ENCODE measurements at regions not wholly inside any gene's neighbourhood (a gene's known extent, or its start where the extent isn't known, plus 50 kb on each side); places are given as distances from the start of the nearest gene placed in this dataset.

DNA sequence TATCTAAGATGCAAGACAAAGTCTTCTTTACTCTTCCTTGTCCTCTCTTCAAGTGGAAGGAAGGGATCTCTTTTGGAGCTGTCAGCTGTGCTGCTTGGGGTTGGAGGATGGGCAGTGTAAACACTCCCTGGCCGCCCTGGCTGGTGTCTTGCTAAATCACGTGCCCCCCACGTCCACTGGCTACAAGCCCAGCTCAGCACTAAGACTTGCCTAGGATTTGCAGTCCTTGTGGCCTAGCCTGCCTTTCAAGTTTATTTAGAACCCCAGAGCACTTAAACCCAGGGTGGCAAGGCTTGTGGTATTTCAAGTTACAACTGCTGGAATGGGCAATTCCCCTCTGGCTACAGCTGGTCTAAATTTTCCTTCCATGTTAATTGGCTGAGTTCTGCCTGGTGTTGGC is 272.4 kb upstream of the MYO3A start:
- no peak for DNase-seq

- DNase-seq, result no peak
Measured at GRCh38 chr10:25666276-25666675, 267.8 kb upstream of the MYO3A start.

DNA sequence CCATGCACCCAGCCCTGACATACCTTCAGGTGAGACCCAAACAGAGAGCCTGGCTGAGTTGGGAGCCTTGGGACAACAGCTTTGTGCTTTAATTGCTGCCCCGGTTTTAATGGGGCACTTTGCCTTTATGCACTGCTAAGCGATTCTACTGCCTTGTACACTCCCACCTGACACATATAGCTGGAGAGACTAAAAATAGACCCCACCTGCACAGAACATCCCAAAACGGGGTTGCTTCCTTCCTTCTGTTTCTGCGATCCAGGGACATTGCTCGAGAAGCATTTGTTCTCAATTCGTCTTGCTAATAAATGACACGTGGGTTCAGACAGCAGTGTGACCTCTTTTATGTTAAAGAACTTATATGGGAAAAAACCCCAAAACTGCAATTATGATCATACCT is 258.8 kb upstream of the MYO3A start:
- DNase-seq, result no peak

GRCh38 chr10:25675615-25676014 is 258.4 kb upstream of the MYO3A start:
- DNase-seq, result no peak

DNA sequence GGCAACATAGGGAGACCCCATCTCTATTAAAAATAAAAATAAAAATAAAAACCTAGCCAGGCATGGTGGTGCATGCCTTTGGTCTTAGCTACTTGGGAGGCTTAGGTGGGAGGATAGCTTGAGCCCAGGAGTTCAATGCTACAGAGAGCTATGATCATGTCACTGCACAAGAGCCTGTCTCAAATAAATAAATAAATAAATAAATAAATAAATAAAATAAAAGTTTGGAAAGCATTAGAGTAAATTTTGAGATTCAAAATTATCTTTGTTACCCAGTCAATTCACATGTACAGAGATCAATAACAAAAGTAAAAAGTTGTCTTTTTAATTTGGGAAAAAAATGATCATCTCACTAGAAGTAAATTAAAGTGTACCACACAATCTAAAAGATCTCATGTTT is 255.8 kb upstream of the MYO3A start:
- no peak for DNase-seq

DNA sequence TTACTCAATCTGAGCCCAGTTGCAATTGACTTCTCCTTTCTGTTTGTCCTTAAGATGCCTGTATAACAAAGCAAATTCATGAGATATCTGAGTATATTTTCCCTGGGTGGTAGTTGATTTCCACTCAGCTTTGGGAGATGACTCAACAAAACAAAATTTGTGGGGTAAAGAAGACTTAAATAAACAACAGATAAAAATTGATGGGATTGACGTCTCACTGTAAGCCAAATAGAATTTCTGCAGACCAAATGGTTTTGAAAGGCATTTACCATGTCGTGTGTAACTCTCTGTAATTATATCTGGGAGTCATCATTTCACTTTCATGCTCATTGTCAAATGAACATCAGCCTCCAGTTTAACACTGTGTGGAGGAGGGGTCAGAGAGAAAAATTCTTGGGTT is 255.4 kb upstream of the MYO3A start:
- no peak for DNase-seq

GRCh38 chr10:25682203-25682851 is 251.7 kb upstream of the MYO3A start:
- no peak for DNase-seq

DNA sequence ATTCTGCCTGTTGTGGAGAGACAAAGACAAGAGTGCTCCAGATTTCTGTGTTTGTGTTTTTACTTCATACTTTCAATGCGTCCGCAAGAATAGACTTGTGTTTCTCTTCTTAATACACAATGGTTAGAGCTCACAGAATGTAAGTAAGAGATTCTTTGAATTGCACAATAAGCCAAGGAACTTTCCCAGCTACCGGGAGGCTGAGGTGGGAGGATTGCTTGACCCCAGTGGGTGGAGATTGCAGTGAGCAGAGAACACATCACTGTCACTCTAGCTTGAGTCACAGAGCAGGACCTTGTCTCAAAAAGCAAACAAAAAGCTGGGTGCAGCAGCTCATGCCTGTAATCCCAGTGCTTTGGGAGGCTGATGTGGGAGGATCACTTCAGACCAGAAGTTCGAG is 250.7 kb upstream of the MYO3A start:
- DNase-seq, result no peak

DNA sequence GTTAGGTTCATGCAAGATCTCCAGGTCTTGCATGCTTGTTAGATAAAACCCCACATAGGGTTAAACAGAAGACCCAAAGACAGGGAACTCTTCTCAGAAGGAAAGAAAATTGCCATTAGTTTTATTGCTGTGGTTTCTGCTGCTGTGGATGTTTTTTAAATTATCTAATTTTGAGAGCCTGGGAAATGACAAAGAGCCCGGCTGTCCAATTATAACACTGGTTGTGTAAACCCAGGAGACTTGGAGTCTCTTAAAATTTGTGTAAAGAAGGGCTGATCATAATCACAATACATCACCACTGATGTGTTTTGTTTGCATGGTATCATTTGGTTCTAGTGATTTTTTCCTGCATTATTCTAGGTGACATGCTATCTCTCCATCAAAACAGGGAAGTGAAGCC is 246.5 kb upstream of the MYO3A start:
- no peak for DNase-seq

DNA sequence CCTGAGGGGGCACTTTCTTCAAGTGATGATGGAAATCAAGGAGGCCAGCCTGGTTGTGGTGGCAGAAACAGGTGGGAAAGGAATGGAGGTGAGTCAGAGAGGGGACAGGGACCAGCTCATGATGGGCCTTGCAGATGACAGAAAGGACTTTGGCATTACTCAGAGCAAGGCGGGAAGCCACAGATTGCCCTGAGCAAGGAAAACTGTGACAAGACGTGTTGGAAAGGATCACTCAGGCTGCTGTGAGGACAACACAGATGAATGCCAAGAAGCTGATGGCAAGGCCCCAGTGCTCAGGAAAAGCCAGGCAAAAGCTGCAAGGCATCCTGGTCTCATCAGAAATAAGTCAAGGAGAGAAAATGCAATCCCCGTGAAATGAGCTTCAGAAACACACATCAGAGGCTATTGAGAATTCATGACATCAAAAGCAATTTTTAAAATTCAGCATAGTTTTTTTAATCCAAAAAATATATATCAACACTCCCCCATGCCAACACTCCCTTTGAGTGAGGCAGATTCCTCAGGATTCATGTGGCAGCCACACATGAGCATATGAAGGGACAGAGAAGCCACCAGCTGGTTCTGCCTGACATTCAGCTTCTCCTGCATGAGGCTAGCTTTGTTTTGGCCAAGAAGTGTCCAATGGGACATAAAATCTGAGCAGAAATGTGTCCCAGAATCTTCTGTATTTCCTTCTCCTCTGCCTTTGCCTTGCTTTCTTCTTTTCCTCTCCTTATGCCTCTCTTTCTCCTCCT is 244.5 kb upstream of the MYO3A start:
- DNase-seq, result no peak

GRCh38 chr10:25692761-25693160 is 241.3 kb upstream of the MYO3A start:
- DNase-seq, result no peak

DNA sequence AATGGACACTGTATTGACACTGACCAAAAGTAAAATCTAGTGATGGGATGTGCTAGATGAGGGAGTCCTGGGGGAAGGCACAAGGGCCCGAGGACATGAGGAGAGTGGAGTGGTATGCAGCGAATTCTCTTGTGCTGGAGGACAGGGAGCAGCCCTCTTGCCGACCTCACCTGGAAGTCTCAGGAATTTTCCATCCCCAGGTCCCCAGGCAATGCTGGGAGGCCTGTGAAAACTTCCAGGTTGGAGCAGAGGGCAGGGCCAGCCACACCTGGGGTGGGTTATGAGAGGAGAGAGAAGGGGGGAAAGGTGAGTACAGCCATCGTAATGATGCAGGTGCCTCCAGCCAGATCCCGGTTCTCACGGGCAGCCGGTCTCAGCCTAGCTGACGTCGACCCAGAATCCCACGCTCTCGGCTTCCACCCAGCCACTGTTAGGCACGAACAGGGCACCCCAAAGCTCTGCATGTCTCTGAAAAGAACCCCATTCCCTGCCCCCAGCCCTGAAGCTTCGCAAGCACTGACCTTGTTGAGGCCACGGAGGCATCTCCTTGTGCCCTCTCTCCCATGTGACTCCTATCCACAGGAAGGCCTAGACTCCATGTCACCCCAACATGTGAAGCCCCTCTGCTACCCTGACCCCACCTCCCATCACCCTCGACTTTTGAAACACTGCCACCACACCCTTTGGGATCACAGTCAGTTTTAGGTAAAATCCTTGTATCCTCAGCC is 239.7 kb upstream of the MYO3A start:
- no peak for DNase-seq

DNA sequence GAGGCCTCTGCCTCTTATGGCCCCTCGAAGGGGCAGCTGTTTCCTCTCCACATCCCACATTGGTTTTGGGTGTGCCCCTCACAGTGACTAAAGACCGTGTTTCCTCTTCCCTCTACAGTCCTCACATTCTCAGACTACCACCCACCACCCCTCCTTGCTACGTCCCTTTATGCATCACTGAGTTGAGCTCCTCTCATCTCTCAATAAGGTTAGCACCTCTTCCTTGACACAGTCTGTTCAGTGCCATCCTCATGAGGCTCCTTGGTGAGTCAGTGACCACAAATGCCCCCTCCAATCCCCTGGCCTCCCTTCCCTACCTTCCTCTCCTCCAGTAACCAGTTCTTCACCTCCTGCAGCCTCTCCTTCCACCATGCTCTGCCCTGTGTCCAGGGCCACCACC is 239.1 kb upstream of the MYO3A start:
- no peak for DNase-seq

GRCh38 chr10:25695586-25695985 is 238.4 kb upstream of the MYO3A start:
- no peak for DNase-seq

DNA sequence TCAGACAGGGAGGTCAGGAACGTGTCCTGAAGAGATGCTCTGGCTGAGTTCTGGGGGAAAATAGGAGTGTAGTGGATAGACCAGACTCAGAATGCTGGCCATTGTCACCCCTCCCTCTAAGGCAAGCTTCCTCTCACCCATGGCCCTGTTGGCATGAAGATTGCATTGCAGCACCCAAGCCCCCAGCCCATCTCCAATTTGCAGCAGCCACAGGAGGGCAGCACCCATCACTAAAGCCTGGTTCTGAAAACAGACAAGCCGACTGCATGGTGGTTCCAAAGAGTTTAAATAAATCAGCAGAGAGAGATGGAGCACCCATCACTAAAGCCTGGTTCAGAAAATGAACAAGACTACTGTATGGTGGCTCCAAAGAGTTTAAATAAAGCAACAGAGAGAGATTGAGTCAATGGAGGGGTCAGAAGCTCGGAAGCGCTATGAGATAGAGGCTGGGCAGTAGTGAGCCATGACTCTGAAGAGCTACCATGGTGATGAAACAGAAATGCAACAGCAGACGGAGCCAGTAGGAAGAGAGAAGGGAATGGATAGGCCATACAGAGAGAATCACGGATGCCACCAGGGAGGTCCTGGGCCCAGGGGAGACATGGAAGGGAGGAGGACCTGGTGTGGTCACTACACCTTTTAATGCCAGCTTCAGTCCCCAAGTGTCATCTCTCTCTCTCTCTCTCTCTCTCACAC is 237.9 kb upstream of the MYO3A start:
- no peak for DNase-seq

DNA sequence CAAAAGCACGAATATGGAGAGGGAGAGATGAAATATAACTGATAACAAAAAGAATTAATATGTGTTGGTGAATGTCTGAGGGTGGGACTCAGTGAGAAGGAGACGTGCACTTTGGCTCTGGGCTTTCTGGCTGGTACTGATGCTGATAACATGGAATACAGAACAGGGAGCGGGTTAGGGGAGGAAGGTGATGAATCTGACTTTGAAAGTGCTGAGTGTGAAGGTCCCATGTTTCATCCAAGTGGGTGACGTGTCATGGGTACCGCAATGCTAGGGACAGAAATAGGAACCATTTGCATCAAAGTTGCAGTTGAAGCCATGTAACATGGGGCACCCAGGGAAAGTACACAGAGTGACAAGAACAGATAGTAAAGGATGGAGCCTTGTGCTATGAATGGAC is 236.6 kb upstream of the MYO3A start:
- no peak for DNase-seq

- DNase-seq, result no peak
Measured at GRCh38 chr10:25698638-25699037, 235.4 kb upstream of the MYO3A start.

- DNase-seq, result no peak
Measured at GRCh38 chr10:25699631-25700030, 234.4 kb upstream of the MYO3A start.

DNA sequence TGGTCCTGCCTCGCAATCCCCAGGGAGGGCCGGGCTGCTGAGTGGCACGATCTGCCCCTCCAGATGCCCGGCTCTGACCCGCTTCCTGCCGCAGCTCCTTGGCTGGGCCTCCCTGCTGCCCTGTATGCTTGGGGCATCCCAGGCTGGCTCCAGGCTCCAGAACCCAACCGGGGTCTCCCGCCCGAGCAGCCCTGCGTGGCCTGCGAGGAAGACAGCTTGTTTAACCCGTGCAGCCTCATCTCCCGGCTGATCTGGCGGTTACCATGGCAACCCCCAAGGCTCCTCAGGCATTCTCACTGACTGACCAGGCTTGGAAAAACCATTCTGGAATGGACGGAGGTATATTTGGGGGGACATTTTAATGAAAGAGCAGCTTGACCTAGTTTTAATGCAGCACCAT is 232.4 kb upstream of the MYO3A start:
- DNase-seq, result no peak

- no peak for DNase-seq
Measured at GRCh38 chr10:25704622-25705021, 229.4 kb upstream of the MYO3A start.

DNA sequence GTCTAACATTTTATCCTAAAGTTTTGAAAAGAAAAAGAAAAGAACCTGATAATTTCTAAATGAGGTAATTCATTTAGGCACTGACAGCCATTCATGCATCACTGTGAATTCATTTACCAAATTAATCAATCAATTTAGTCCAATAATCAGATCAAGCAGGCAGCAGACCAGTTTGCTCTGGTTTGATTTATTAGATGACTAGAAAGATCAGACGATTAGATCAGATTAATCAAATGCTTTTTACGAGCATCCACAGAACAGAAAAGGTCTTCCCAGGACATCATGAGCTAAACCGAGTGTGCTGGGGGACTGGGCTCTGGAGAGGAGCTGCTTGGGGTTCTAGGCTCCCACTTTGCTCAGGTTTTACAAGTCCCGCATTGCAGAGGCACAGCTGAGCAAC is 226.5 kb upstream of the MYO3A start:
- DNase-seq, result no peak

- no peak for DNase-seq
Measured at GRCh38 chr10:25707976-25708671, 225.9 kb upstream of the MYO3A start.

DNA sequence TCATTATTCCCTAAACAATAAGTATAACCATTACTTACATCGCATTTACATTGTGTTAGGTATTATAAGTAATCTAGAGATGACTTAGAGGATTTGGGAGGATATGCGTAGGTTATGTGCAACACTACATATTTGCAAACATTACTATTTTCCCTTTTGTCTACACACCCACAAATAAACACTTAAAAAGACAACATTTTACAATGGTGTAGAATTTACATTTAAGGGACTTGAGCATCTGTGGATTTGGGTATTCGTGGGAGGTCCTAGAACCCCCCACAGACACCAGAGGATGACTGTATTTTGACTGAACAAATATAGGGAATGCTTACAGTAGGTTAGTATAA is 220.2 kb upstream of the MYO3A start:
- no peak for DNase-seq

Data from T-helper 1 cell (primary cell).